Astrocyte of the cerebellum (primary cell): ENCODE measurements at regions not wholly inside any gene's neighbourhood (a gene's known extent, or its start where the extent isn't known, plus 50 kb on each side); places are given as distances from the start of the nearest gene placed in this dataset.

Experiments used
- DNase-seq: peaks from one replicate; pipeline ENCODE4 v3.0.0-alpha.2; 2011; ENCODE audit warnings: low read depth
- H3K4me3 ChIP-seq: 2 replicates; pipeline ENCODE4 v1.5.1; 2011; ENCODE audit warnings: mild to moderate bottlenecking, low read depth, low read length, moderate library complexity
- CTCF ChIP-seq: IDR thresholded peaks from 2 replicates; pipeline ENCODE4 v1.5.1; 2012; ENCODE audit warnings: low read length, low read depth, moderate library complexity, mild to moderate bottlenecking; ENCODE audit errors: missing control alignments
- in situ Hi-C: cut with HindIII; loops from 2 replicates; pipeline ENCODE4 v1.10.0; 2017; ENCODE audit warnings: low sequenced_read_pairs

- in situ Hi-C loops = loop anchor here (25.0 kb wide), 1 partner anchor 904 kb away; no protein-coding TSS in a partner anchor
- peak; percentile 83 for DNase-seq
- H3K4me3 ChIP-seq = no peak overlapping the region
- no peak for TF ChIP-seq CTCF
Measured at GRCh38 chr2:8115966-8116365, 565.9 kb upstream of the ID2 start.

GRCh38 chr2:8116661-8117060, 565.2 kb upstream of the ID2 start:
- in situ Hi-C loops = loop anchor here (25.0 kb wide), 1 partner anchor 904 kb away; no protein-coding TSS in a partner anchor
- no peak for DNase-seq
- TF ChIP-seq CTCF = no peak
- H3K4me3 ChIP-seq = no peak overlapping the region

- DNase-seq = no peak
- no peak overlapping the region for H3K4me3 ChIP-seq
- TF ChIP-seq CTCF = no peak
- in situ Hi-C loops = loop anchor here (25.0 kb wide), 1 partner anchor 907 kb away; no protein-coding TSS in a partner anchor
Measured at GRCh38 chr2:8118940-8119781, 562.7 kb upstream of the ID2 start.

GRCh38 chr2:8119782-8120505, 561.9 kb upstream of the ID2 start:
- in situ Hi-C loops = loop anchor here (25.0 kb wide), 1 partner anchor 908 kb away; no protein-coding TSS in a partner anchor
- no peak for TF ChIP-seq CTCF
- DNase-seq = peak; percentile 32
- no peak overlapping the region for H3K4me3 ChIP-seq

GRCh38 chr2:8120506-8120860, 561.4 kb upstream of the ID2 start:
- H3K4me3 ChIP-seq = no peak overlapping the region
- no peak for TF ChIP-seq CTCF
- in situ Hi-C loops = loop anchor here (25.0 kb wide), 1 partner anchor 908 kb away; no protein-coding TSS in a partner anchor
- DNase-seq = no peak

GRCh38 chr2:8121022-8121825, 560.6 kb upstream of the ID2 start:
- H3K4me3 ChIP-seq = no peak overlapping the region
- TF ChIP-seq CTCF = no peak
- no peak for DNase-seq
- in situ Hi-C loops = loop anchor here (25.0 kb wide), 1 partner anchor 909 kb away; no protein-coding TSS in a partner anchor
